ENCODE measurements at regions not wholly inside any gene's neighbourhood (a gene's known extent, or its start where the extent isn't known, plus 50 kb on each side); places are given as distances from the start of the nearest gene placed in this dataset.

DNA sequence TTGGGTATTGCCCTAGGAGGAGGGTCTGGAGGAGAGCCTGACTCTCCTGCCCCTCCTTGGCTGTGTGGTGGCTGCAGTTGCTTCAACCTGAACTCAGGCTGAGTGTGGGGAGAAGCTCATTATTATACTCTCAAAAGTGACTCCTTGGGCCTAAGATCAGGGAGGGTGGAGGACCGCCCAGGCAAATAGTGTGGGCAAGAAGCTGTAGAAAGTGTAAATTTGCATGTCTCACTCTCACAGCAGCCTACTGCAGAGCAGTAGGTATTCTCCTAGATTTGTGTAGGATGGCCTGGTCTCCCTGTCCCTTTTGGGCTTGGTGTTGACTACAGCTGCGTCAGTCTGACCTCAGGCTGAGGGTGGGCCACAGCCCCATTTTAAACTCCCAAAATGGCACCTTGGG is 156.1 kb downstream of the ZNF330 start:
- DNase-seq (ENCODE audit: low read depth, low spot score): no peak
- no peaks in the 10 kb centered on the region for H3K36me3 ChIP-seq (ENCODE audit: insufficient read depth, insufficient read length, low read length)
- TF ChIP-seq SUZ12 (IDR thresholded peaks at IDR 0.05; ENCODE audit: extremely low read depth, insufficient read depth, insufficient read length) (no peak), YY1 (IDR thresholded peaks at IDR 0.05; ENCODE audit: insufficient read depth, insufficient read length) (no peak), ZNF274 (IDR thresholded peaks at IDR 0.05; ENCODE audit: low read depth, low read length) (no peak)
- H3K4me1 ChIP-seq (ENCODE audit: insufficient read depth, insufficient read length): no peaks in the 10 kb centered on the region
- H3K27me3 ChIP-seq (ENCODE audit: insufficient read depth, insufficient read length): no peaks in the 10 kb centered on the region
- no peaks in the 10 kb centered on the region; the same call in 1 of the 2 replicates for H3K9me3 ChIP-seq (ENCODE audit: insufficient read depth, low read length)
- no peak overlapping the region for H3K9ac ChIP-seq (ENCODE audit: insufficient read length, low read depth)
- H3K4me3 ChIP-seq (ENCODE audit: insufficient read length, low read depth): no peak overlapping the region

DNA sequence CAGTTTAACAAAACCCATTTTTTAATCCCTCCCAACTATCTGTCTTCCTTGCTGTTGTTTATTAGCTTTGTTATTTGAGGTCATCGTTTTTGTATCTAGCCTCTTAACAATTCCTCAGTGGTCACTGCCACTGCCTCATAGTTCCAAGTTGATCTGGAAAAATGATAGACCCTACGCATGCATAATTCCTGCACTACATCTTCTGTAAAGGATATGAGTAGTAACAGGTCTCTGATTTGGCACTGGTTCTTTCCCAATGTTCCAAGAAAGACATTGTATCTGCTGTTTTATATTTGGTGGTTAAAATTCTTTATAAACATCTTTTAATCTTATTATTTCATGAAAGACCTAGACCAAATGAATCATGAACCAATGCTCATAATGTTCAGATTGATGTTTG is 166.6 kb downstream of the ZNF330 start:
- DNase-seq (ENCODE audit: low read depth, low spot score): no peak
- no peak overlapping the region for H3K9ac ChIP-seq (ENCODE audit: insufficient read length, low read depth)
- H3K27me3 ChIP-seq (ENCODE audit: insufficient read depth, insufficient read length): no peaks in the 10 kb centered on the region
- H3K9me3 ChIP-seq (ENCODE audit: insufficient read depth, low read length): no peaks in the 10 kb centered on the region
- no peaks in the 10 kb centered on the region for H3K36me3 ChIP-seq (ENCODE audit: insufficient read depth, insufficient read length, low read length)
- H3K4me1 ChIP-seq (ENCODE audit: insufficient read depth, insufficient read length): no peaks in the 10 kb centered on the region
- TF ChIP-seq YY1 (IDR thresholded peaks at IDR 0.05; ENCODE audit: insufficient read depth, insufficient read length) (no peak), ZNF274 (IDR thresholded peaks at IDR 0.05; ENCODE audit: low read depth, low read length) (no peak)
- H3K4me3 ChIP-seq (ENCODE audit: insufficient read length, low read depth): no peak overlapping the region

DNA sequence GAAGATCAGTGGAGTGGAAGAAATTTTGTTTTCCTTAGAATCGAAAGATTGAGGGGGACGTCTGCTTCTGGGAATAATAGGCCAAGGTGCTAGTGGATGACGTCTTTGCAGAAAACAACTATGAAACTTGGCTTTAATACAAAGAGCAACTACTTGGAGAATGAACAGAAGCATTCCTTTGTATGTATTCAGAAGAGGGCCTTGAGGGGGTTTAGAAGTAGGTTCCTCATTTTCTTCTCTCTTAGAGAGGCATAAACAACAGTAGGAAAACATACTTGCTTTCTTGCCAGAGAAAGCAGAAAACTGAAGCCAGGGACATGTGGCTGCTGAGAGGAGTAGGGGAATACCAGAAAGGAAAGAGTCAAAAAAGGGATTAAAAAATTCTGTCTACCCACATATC is 167.8 kb downstream of the ZNF330 start:
- H3K4me3 ChIP-seq (ENCODE audit: insufficient read length, low read depth): no peak overlapping the region
- no peak for DNase-seq (ENCODE audit: low read depth, low spot score)
- no peak for TF ChIP-seq YY1 (IDR thresholded peaks at IDR 0.05; ENCODE audit: insufficient read depth, insufficient read length)
- TF ChIP-seq SUZ12 (IDR thresholded peaks at IDR 0.05; ENCODE audit: extremely low read depth, insufficient read depth, insufficient read length): no peak
- TF ChIP-seq ZNF274 (IDR thresholded peaks at IDR 0.05; ENCODE audit: low read depth, low read length): no peak

DNA sequence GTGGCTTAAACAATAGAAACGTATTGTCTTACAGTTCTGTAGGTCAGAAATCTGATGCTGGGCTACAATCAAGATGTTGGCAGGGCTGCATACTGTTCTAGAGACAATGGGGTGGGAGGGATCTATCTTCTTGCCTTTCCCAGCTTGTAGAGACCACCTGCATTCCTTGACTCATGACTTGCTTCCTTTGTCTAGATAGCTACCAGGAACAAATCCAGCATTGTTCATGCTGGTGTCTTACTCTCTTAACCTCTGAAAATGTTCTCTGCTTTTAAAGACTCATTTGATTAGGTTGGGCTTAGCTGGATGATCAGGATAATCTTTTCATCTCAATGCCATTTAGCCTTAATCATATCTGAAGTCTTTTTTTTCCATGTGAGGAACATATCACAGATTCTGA is 169.0 kb downstream of the ZNF330 start:
- Histone ChIP-seq H3K9me3 (ENCODE audit: insufficient read depth, low read length) (no peaks in the 10 kb centered on the region), H3K4me1 (ENCODE audit: insufficient read depth, insufficient read length) (no peaks in the 10 kb centered on the region), H3K36me3 (ENCODE audit: insufficient read depth, insufficient read length, low read length) (no peaks in the 10 kb centered on the region), H3K9ac (ENCODE audit: insufficient read length, low read depth) (no peak overlapping the region), H3K4me3 (ENCODE audit: insufficient read length, low read depth) (no peak overlapping the region), H3K27me3 (ENCODE audit: insufficient read depth, insufficient read length) (no peaks in the 10 kb centered on the region)
- TF ChIP-seq ZNF274 (IDR thresholded peaks at IDR 0.05; ENCODE audit: low read depth, low read length): no peak
- no peak for TF ChIP-seq SUZ12 (IDR thresholded peaks at IDR 0.05; ENCODE audit: extremely low read depth, insufficient read depth, insufficient read length)
- no peak for TF ChIP-seq YY1 (IDR thresholded peaks at IDR 0.05; ENCODE audit: insufficient read depth, insufficient read length)
- no peak for DNase-seq (ENCODE audit: low read depth, low spot score)

More for the DNA sequence above, 167.8 kb downstream of the ZNF330 start:
- Histone ChIP-seq H3K9me3 (ENCODE audit: insufficient read depth, low read length) (no peaks in the 10 kb centered on the region), H3K27me3 (ENCODE audit: insufficient read depth, insufficient read length) (no peaks in the 10 kb centered on the region), H3K9ac (ENCODE audit: insufficient read length, low read depth) (no peak overlapping the region), H3K4me1 (ENCODE audit: insufficient read depth, insufficient read length) (no peaks in the 10 kb centered on the region), H3K36me3 (ENCODE audit: insufficient read depth, insufficient read length, low read length) (no peaks in the 10 kb centered on the region)

DNA sequence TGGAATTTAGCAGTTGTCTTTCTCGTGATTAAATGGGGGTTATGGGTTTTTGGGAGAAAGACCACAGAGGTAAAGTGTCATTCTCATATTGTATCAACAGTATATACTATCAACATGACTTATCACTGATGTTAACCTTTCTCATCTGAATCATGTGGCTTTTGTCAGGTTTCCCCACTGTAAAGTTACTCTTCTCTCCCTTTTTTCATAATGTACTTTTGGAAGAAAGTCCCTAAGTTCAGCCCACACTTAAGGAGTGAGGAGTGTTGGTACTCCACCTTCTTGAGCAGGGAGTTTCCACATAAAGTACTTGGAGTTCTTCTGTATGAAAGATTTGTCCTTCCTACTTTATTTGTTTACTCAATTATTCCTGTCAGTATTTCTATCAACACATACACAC is 169.9 kb downstream of the ZNF330 start:
- TF ChIP-seq ZNF274 (IDR thresholded peaks at IDR 0.05; ENCODE audit: low read depth, low read length) (no peak), YY1 (IDR thresholded peaks at IDR 0.05; ENCODE audit: insufficient read depth, insufficient read length) (no peak), SUZ12 (IDR thresholded peaks at IDR 0.05; ENCODE audit: extremely low read depth, insufficient read depth, insufficient read length) (no peak)
- H3K36me3 ChIP-seq (ENCODE audit: insufficient read depth, insufficient read length, low read length): no peaks in the 10 kb centered on the region
- no peaks in the 10 kb centered on the region for H3K4me1 ChIP-seq (ENCODE audit: insufficient read depth, insufficient read length)
- no peak overlapping the region for H3K4me3 ChIP-seq (ENCODE audit: insufficient read length, low read depth)
- no peak for DNase-seq (ENCODE audit: low read depth, low spot score)
- H3K9ac ChIP-seq (ENCODE audit: insufficient read length, low read depth): no peak overlapping the region
- H3K27me3 ChIP-seq (ENCODE audit: insufficient read depth, insufficient read length): no peaks in the 10 kb centered on the region
- H3K9me3 ChIP-seq (ENCODE audit: insufficient read depth, low read length): no peaks in the 10 kb centered on the region

DNA sequence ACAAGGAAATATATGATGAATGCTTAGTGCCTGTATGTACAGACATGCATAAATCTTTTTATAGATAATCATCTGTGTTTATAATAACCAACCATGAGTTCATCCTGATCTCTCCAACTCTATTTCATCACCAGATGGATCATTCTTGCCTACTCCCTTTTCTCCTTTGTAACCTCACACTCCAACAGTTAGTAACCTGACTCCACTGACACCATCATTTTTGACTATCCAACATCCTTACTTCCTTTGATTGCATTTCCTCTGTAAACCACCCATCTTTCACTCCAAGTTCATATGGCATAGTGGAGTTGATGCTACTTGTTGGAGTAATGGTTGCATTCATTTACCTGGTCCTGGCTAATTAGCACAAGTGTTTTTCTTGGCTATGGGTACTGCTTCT is 170.6 kb downstream of the ZNF330 start:
- Histone ChIP-seq H3K9ac (ENCODE audit: insufficient read length, low read depth) (no peak overlapping the region), H3K4me3 (ENCODE audit: insufficient read length, low read depth) (no peak overlapping the region), H3K36me3 (ENCODE audit: insufficient read depth, insufficient read length, low read length) (no peaks in the 10 kb centered on the region), H3K4me1 (ENCODE audit: insufficient read depth, insufficient read length) (no peaks in the 10 kb centered on the region), H3K27me3 (ENCODE audit: insufficient read depth, insufficient read length) (no peaks in the 10 kb centered on the region), H3K9me3 (ENCODE audit: insufficient read depth, low read length) (no peaks in the 10 kb centered on the region)
- TF ChIP-seq ZNF274 (IDR thresholded peaks at IDR 0.05; ENCODE audit: low read depth, low read length): no peak
- no peak for DNase-seq (ENCODE audit: low read depth, low spot score)

DNA sequence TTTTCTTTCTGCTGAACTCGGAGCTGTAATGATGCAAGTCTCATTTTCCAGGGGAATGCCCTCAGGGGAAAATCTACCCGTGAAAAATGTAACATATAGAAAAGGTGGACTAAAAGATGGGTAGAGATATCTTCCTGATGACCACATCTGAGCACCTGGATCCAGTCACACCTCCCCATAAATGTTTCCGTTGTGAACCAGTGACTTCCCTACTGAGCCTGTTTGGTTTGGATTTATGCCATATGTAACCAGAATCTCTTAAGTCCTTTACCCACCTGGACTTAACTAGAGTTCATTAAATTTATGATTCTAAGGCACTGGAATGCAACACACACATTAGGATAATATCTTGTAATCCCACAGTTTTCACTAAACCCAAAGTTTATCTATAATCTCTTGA is 171.1 kb downstream of the ZNF330 start:
- Histone ChIP-seq H3K9me3 (ENCODE audit: insufficient read depth, low read length) (no peaks in the 10 kb centered on the region), H3K4me1 (ENCODE audit: insufficient read depth, insufficient read length) (no peaks in the 10 kb centered on the region), H3K9ac (ENCODE audit: insufficient read length, low read depth) (no peak overlapping the region), H3K36me3 (ENCODE audit: insufficient read depth, insufficient read length, low read length) (no peaks in the 10 kb centered on the region), H3K4me3 (ENCODE audit: insufficient read length, low read depth) (no peak overlapping the region), H3K27me3 (ENCODE audit: insufficient read depth, insufficient read length) (no peaks in the 10 kb centered on the region)
- no peak for TF ChIP-seq SUZ12 (IDR thresholded peaks at IDR 0.05; ENCODE audit: extremely low read depth, insufficient read depth, insufficient read length)
- no peak for TF ChIP-seq YY1 (IDR thresholded peaks at IDR 0.05; ENCODE audit: insufficient read depth, insufficient read length)
- TF ChIP-seq ZNF274 (IDR thresholded peaks at IDR 0.05; ENCODE audit: low read depth, low read length): no peak
- no peak for DNase-seq (ENCODE audit: low read depth, low spot score)

DNA sequence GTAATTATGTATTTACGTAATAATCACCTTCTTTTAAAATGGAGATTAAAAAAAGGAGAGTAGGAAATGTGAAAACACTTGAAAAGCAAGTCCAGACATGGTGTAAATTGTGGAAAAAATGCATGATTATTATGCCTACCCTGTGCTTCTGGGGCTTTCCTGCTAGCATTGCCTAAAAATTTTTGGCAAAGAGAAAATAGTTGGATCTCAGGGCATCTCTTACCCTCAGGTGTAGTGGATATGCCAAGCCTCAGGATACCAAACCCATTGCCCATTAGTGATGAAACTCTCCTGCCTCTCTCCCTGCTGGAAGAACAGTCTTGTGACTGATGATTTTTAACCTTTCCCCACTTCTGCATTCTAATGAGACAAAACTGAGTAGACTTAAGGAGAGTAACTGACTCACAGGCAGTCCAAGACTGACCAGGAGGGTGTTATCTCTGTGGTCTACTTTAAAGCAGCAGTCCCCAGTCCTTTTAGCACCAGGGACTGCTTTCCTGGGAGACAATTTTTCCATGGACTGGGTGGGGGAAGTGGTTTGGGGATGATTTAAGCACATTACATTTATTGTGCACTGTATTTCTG is 174.6 kb downstream of the ZNF330 start:
- Histone ChIP-seq H3K9me3 (ENCODE audit: insufficient read depth, low read length) (no peaks in the 10 kb centered on the region), H3K27me3 (ENCODE audit: insufficient read depth, insufficient read length) (no peaks in the 10 kb centered on the region), H3K36me3 (ENCODE audit: insufficient read depth, insufficient read length, low read length) (no peaks in the 10 kb centered on the region), H3K9ac (ENCODE audit: insufficient read length, low read depth) (no peak overlapping the region), H3K4me3 (ENCODE audit: insufficient read length, low read depth) (no peak overlapping the region), H3K4me1 (ENCODE audit: insufficient read depth, insufficient read length) (no peaks in the 10 kb centered on the region)
- TF ChIP-seq YY1 (IDR thresholded peaks at IDR 0.05; ENCODE audit: insufficient read depth, insufficient read length) (no peak), ZNF274 (IDR thresholded peaks at IDR 0.05; ENCODE audit: low read depth, low read length) (no peak), SUZ12 (IDR thresholded peaks at IDR 0.05; ENCODE audit: extremely low read depth, insufficient read depth, insufficient read length) (no peak)
- DNase-seq (ENCODE audit: low read depth, low spot score): no peak

Data from NT2/D1 (cell line).